Colonic mucosa (tissue), 4 donors: ENCODE measurements at regions not wholly inside any gene's neighbourhood (a gene's known extent, or its start where the extent isn't known, plus 50 kb on each side); places are given as distances from the start of the nearest gene placed in this dataset.
"Not testable (repeated sequence)": the region's sequence is repeated elsewhere in the genome, so short reads cannot be mapped to it uniquely, and the experiment has no call there.

Experiments used
- DNase-seq: peaks from one replicate; pipeline ENCODE4 v3.0.0-alpha.2; 2020
- H3K27ac ChIP-seq: fragments of 200-600 bp; one replicate; pipeline ENCODE4 v1.8.0; 2021
- H3K27me3 ChIP-seq: fragments of 200-600 bp; one replicate; pipeline ENCODE4 v1.8.0; 2021
- H3K36me3 ChIP-seq: fragments of 200-600 bp; one replicate; pipeline ENCODE4 v1.8.0; 2021
- H3K4me1 ChIP-seq: fragments of 200-600 bp; one replicate; pipeline ENCODE4 v1.8.0; 2021; ENCODE audit warnings: mild to moderate bottlenecking
- H3K4me3 ChIP-seq: fragments of 200-600 bp; one replicate; pipeline ENCODE4 v1.8.0; 2021
- H3K9ac ChIP-seq, 2 donors: one replicate each; pipeline ENCODE4 v1.7.0; 2013; ENCODE audit warnings: control low read depth in 2 of 2, low read depth in 2 of 2, low read length in 2 of 2
- H3K9me3 ChIP-seq: fragments of 200-600 bp; one replicate; pipeline ENCODE4 v1.8.0; 2021
- CTCF ChIP-seq: fragments of 200-600 bp; IDR thresholded peaks from one replicate; pipeline ENCODE4 v1.8.0; 2022; ENCODE audit warnings: antibody characterized with exemption, mild to moderate bottlenecking
- intact Hi-C: fragments of 100-400 bp; cut with DNase I; formaldehyde crosslinking; loops from one replicate; pipeline ENCODE4 v1.14.1; 2022
- donor health status: healthy.
- donor health status: DM: no; HTN: no; CAD: no.
- donor health status: DM: no; HTN: no; CAD: no.

- no peaks in the 10 kb centered on the region for H3K36me3 ChIP-seq
- no peak for TF ChIP-seq CTCF
- H3K27me3 ChIP-seq = no peaks in the 10 kb centered on the region
- no peaks in the 10 kb centered on the region for H3K9me3 ChIP-seq
- H3K27ac ChIP-seq = no peak overlapping the region
- no peak overlapping the region for H3K4me3 ChIP-seq
- H3K9ac ChIP-seq = no peak overlapping the region
- no peak for DNase-seq
- no peaks in the 10 kb centered on the region for H3K4me1 ChIP-seq
- intact Hi-C loops = no loop called here
Observed at GRCh38 chr12:58105225-58106119, 164.1 kb downstream of the ATP23 start.

- Histone ChIP-seq H3K4me3 (no peak overlapping the region), H3K27me3 (no peaks in the 10 kb centered on the region), H3K9ac (no peak overlapping the region), H3K36me3 (no peaks in the 10 kb centered on the region), H3K27ac (no peak overlapping the region), H3K4me1 (no peaks in the 10 kb centered on the region), H3K9me3 (no peaks in the 10 kb centered on the region)
- no peak for DNase-seq
- TF ChIP-seq CTCF = no peak
- intact Hi-C loops = no loop called here
Observed at GRCh38 chr12:58106195-58106594, 164.8 kb downstream of the ATP23 start.

GRCh38 chr12:58117201-58117600 is 175.8 kb downstream of the ATP23 start:
- intact Hi-C loops = no loop called here
- no peak for TF ChIP-seq CTCF
- no peaks in the 10 kb centered on the region for H3K36me3 ChIP-seq
- H3K4me3 ChIP-seq = no peak overlapping the region
- no peaks in the 10 kb centered on the region for H3K9me3 ChIP-seq
- no peak overlapping the region for H3K9ac ChIP-seq
- H3K27ac ChIP-seq = no peak overlapping the region
- H3K4me1 ChIP-seq = no peaks in the 10 kb centered on the region
- no peak for DNase-seq
- H3K27me3 ChIP-seq = no peaks in the 10 kb centered on the region

GRCh38 chr12:58117667-58118066 is 176.3 kb downstream of the ATP23 start:
- Histone ChIP-seq H3K9me3 (no peaks in the 10 kb centered on the region), H3K4me3 (no peak overlapping the region), H3K4me1 (no peaks in the 10 kb centered on the region), H3K27me3 (no peaks in the 10 kb centered on the region), H3K36me3 (no peaks in the 10 kb centered on the region), H3K9ac (no peak overlapping the region), H3K27ac (no peak overlapping the region)
- intact Hi-C loops = no loop called here
- TF ChIP-seq CTCF = no peak
- DNase-seq = no peak

GRCh38 chr12:58125761-58126160 is 184.4 kb downstream of the ATP23 start:
- H3K4me3 ChIP-seq, H3K4me1 ChIP-seq, H3K9ac ChIP-seq, H3K27me3 ChIP-seq, DNase-seq, intact Hi-C loops, H3K27ac ChIP-seq, H3K9me3 ChIP-seq, H3K36me3 ChIP-seq: not testable (repeated sequence)

- no peak for DNase-seq
- no peak for TF ChIP-seq CTCF
- intact Hi-C loops = no loop called here
- Histone ChIP-seq H3K4me3 (no peak overlapping the region), H3K27ac (no peak overlapping the region), H3K9me3 (no peaks in the 10 kb centered on the region), H3K27me3 (no peaks in the 10 kb centered on the region), H3K9ac (no peak overlapping the region), H3K36me3 (no peaks in the 10 kb centered on the region), H3K4me1 (no peaks in the 10 kb centered on the region)
Observed at GRCh38 chr12:58131986-58132755, 190.8 kb downstream of the ATP23 start.
